GM18508 (cell line): ENCODE measurements at regions not wholly inside any gene's neighbourhood (a gene's known extent, or its start where the extent isn't known, plus 50 kb on each side); places are given as distances from the start of the nearest gene placed in this dataset.
"Not testable (repeated sequence)": the region's sequence is repeated elsewhere in the genome, so short reads cannot be mapped to it uniquely, and the experiment has no call there.

Experiments
- ATAC-seq: cut with Tn5 transposase; IDR thresholded peaks from one replicate; pipeline ENCODE4 v1.9.1; 2021; ENCODE audit warnings: moderate number of reproducible peaks; ENCODE audit not compliant: insufficient read depth, unreplicated experiment

- no peak for ATAC-seq
Measured at GRCh38 chr9:90129446-90129845, 513.2 kb downstream of the DIRAS2 start.

GRCh38 chr9:90131568-90131967 lies 511.1 kb downstream of the DIRAS2 start:
- no peak for ATAC-seq

DNA sequence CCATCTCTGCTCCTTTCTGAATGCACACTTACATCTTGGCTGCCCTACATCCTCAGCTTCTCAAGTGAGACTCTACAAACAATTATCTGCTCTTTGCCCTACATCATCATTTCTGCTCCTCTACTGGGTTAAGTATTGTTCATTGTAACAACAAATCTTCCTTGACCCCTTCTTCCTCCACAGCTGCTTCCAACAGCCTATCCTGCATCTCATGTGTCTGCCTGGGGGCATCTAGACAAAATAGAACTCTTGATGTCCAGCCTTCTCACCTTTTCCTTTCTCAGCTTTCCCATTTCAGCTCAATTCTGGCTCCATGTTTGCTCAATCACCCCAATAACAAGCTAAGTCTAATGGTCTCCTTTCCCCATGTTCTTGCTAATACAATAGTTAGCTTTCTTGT lies 509.8 kb downstream of the DIRAS2 start:
- ATAC-seq, result no peak

DNA sequence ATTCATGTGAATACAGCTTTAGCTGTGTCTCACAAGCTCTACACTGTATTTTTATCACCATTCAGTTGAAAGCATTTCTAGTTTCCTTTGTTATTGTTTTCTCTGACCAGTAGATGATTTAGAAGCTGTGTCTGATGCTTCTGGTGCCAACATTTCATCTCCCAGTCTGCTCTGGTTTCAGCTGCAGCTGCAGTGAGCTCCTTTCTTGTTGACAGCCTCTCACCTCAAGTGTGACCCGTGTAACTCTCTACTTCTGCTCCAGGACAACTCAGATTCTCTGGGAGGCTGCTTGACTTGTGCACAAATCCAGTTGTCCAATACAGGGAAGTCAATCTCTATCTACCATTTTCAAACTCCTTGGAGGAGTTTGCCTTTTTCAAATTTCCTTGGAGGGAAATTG lies 504.8 kb downstream of the DIRAS2 start:
- no peak for ATAC-seq

GRCh38 chr9:90140131-90140818 lies 502.3 kb downstream of the DIRAS2 start:
- no peak for ATAC-seq

GRCh38 chr9:90141723-90142122 lies 500.9 kb downstream of the DIRAS2 start:
- no peak for ATAC-seq

GRCh38 chr9:90142580-90142979 lies 500.0 kb downstream of the DIRAS2 start:
- no peak for ATAC-seq

- ATAC-seq, result no peak
Measured at GRCh38 chr9:90147426-90147825, 495.2 kb downstream of the DIRAS2 start.

DNA sequence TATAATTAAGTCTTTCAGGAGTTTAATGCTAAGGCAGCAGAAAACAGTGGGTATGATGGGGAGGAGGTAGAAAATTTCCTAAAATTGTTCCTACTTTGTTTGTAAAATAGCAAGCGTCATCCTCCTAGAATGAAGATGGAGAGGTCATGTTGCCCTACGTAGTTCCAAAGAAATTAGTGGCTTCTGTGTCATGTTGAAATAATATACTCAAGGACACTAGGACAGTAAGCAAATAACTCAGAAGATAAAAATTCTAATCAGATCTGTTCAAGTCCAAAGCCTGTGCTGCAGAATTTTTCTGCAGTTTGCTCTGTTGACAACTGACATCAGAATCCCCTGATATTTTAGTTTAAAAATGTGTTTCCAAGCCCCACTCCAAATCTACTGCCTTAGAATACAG lies 486.3 kb downstream of the DIRAS2 start:
- no peak for ATAC-seq

DNA sequence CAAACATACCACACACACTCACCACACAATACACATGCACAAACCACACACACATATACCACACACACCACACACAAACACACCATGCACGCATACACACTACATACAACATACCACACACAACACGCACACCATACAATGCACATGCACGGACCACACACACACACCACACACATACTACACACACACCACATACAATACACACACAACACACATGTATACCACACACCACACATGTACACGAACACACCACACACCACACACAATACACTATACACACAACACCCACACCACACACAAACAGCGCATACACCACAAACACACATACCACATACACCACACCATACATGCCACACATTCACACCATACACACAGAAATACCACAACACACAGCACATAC lies 480.3 kb downstream of the DIRAS2 start:
- no peak for ATAC-seq

DNA sequence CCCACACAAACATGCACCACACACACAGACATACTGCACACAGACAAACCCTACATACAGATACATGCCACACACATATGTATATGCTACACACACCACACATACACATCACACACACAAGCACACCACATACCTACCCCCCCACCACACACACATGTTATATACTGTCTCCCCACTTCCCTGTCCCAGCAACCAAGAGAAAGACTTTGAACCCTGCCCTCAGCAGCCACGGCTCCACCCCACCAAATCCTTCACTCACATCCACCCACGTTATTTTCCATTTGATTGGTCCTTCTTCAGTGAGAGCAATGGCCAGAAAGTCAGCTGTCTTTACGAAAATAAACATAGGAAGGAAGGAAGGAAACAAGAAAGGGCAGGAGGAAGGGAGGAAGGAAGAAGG lies 479.8 kb downstream of the DIRAS2 start:
- ATAC-seq, result no peak

GRCh38 chr9:90165281-90165680 lies 477.3 kb downstream of the DIRAS2 start:
- ATAC-seq, result no peak

DNA sequence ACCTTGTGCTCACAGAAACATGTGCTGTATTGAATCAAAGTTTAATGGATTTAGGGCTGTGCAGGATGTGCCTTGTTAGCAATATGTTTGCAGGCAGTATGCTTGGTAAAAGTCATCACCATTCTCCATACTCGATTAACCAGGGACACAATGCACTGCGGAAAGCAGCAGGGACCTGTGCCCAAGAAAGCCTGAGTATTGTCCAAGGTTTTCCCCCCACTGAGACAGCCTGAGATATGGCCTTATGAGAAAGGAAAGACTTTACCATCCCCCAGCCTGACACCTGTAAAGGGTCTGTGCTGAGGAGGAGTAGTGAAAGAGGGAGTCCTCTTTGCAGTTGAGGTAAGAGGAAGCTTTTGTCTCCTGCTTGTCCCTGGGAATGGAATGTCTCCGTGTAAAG lies 476.2 kb downstream of the DIRAS2 start:
- ATAC-seq, result not testable (repeated sequence)

DNA sequence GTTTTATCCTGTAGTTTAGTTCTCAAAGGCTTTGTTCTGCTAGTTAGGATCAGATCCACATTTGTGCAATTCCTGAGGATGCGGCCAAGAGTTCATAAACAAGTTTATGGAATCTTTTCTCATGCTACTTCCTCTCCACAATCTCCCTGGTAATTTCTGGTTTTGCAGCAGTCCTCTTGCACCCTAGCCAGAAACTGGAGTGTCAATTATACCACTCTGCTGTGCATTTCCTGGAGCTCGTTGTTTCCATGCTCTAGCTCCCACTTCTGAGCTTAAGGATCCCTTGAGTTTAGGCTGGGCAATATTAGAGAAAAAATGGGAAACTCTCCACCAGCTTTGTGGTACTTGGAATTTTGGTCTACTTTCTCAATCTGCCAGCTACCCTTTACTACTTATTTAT lies 474.7 kb downstream of the DIRAS2 start:
- ATAC-seq, result no peak

- ATAC-seq, result no peak
Measured at GRCh38 chr9:90169490-90169889, 473.1 kb downstream of the DIRAS2 start.

DNA sequence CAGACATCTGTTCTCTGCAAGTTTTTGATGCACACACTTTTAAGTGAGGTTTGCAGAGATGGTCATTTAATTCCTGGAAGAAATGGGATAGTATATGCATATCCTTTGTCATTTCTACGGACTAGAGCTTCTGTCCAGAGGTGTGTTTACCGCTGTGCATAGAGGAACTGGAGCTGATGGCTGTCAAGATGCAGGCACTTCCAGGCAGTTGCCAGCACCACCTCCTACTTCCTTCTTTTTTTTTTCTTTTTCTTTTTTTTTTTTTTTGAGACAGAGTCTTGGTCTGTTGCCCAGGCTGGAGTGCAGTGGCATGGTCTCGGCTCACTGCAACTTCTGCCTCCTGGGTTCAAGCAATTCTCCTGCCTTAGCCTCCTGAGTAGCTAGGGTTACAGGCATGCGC lies 468.7 kb downstream of the DIRAS2 start:
- ATAC-seq, result not testable (repeated sequence)

GRCh38 chr9:90174346-90174745 lies 468.3 kb downstream of the DIRAS2 start:
- ATAC-seq, result not testable (repeated sequence)

DNA sequence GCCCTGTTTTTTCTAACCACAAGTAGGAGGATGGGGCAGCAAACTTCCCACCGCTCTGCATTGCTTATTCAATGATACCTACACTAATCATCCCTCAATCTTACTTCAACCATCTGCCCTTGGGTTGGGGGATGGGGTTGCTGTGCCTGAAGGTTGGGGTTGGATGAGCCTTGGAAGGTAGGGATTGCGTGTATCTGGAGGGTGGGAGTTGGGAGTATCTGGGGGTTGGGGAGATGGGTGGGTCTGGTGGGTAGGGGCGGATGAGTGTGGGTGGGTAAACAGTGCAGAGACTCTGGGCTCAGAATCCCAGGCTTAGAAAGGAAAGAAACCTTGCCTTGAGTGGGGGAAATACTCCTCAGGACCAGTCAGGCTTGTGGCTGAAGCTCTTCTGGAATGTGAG lies 467.4 kb downstream of the DIRAS2 start:
- ATAC-seq, result no peak

- ATAC-seq, result no peak
Measured at GRCh38 chr9:90175865-90176264, 466.8 kb downstream of the DIRAS2 start.

DNA sequence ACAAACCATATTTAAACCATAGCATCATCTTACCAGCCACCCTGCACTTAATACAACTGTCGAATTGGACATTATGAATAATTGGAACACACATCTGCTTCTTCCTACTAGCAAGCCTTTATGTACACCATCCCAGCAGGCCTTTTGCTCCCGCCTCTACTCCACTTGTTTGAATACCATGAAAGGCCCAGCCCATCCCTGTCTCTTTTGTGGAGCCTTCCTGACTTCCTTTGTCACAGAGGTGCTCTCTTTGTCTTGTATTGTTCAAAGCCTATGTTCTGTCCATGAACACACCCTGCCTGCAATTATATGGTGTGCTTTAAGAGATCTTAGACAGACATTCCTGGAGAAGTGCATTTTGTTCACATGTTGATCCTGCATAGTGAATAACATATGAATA lies 465.7 kb downstream of the DIRAS2 start:
- no peak for ATAC-seq

GRCh38 chr9:90180381-90180780 lies 462.2 kb downstream of the DIRAS2 start:
- ATAC-seq, result no peak

DNA sequence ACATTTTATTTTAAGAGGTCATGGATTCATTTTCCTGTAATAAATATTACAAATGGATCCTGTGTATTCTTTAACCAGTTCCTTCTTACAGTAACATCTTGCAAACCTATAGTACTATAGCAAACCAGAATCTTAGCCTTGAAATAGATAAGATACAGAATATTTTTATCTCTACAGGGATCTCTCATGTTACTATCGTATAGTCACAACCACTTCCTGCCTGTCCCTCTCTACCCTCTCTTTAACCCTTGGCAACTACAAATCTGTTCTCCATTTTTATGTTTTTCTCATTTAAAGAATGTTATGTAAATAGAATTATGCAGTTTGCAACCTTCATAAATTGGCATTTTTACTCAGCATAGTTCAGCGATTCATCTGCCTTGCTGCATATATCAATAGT lies 454.0 kb downstream of the DIRAS2 start:
- ATAC-seq, result no peak

- peak; percentile 68 for ATAC-seq
Measured at GRCh38 chr9:90189306-90189705, 453.3 kb downstream of the DIRAS2 start.
